ENCODE measurements at regions not wholly inside any gene's neighbourhood (a gene's known extent, or its start where the extent isn't known, plus 50 kb on each side); places are given as distances from the start of the nearest gene placed in this dataset.
A peak's percentile ranks its signal among the peaks of the same experiment; 100 is the strongest.

GRCh38 chr15:95292785-95293450, 1037.6 kb upstream of the NR2F2 start:
- Histone ChIP-seq H3K27ac (peak overlapping the region in 1 of 2 donors; percentile 16), H3K4me1 (no peaks in the 10 kb centered on the region), H3K27me3 (no peaks in the 10 kb centered on the region), H3K9me3 (no peaks in the 10 kb centered on the region), H3K36me3 (no peaks in the 10 kb centered on the region), H3K4me3 (no peak overlapping the region)
- TF ChIP-seq, protein P1, sequence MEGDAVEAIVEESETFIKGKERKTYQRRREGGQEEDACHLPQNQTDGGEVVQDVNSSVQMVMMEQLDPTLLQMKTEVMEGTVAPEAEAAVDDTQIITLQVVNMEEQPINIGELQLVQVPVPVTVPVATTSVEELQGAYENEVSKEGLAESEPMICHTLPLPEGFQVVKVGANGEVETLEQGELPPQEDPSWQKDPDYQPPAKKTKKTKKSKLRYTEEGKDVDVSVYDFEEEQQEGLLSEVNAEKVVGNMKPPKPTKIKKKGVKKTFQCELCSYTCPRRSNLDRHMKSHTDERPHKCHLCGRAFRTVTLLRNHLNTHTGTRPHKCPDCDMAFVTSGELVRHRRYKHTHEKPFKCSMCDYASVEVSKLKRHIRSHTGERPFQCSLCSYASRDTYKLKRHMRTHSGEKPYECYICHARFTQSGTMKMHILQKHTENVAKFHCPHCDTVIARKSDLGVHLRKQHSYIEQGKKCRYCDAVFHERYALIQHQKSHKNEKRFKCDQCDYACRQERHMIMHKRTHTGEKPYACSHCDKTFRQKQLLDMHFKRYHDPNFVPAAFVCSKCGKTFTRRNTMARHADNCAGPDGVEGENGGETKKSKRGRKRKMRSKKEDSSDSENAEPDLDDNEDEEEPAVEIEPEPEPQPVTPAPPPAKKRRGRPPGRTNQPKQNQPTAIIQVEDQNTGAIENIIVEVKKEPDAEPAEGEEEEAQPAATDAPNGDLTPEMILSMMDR (IDR thresholded peaks at IDR 0.05) = no peak
- no peak for TF ChIP-seq POLR2A (IDR thresholded peaks at IDR 0.05)
- no peak for TF ChIP-seq POLR2AphosphoS5 (IDR thresholded peaks at IDR 0.05)
- no peak for DNase-seq (ENCODE audit: low spot score in 2 of 2)
- intact Hi-C loops (cut with DNase I; ENCODE audit: low total_unique reads) = no loop called here

DNA sequence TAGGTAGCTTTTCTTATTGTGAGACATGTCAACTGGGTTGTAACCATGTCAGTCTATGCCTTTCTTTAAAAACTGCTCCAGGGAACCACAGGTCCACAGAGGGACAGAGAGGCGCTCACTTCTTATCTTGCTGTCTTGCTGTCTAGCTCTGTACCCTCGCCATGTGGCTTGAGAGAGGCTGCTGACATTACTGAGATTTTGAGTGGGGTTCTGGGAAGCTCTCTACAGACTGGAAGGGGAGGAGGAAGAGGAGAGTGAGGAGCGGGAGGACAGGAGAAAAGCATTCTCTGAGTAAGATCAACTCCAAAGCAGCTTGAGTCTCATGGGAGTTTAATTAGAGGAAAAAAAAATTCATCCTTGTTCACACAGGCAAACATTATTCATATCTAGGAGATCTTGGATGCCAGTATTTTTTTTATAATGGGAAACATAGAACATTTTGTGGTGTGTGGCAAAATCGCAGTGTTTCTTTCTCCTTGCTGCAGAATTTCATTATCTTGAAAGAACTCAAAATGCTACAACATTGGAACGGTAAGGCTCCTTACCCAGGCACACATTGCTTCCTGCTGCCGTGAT, 1037.0 kb upstream of the NR2F2 start:
- intact Hi-C loops (cut with DNase I; ENCODE audit: low total_unique reads) = no loop called here
- no peak for DNase-seq (ENCODE audit: low spot score in 2 of 2)
- Histone ChIP-seq H3K4me1 (no peaks in the 10 kb centered on the region), H3K27me3 (no peaks in the 10 kb centered on the region), H3K27ac (peak overlapping the region in 1 of 2 donors; percentile 16), H3K9me3 (no peaks in the 10 kb centered on the region), H3K4me3 (no peak overlapping the region), H3K36me3 (no peaks in the 10 kb centered on the region)
- no peak for TF ChIP-seq POLR2A (IDR thresholded peaks at IDR 0.05)
- TF ChIP-seq, protein P1 (IDR thresholded peaks at IDR 0.05) = no peak
- TF ChIP-seq POLR2AphosphoS5 (IDR thresholded peaks at IDR 0.05) = no peak

- H3K27me3 ChIP-seq = no peaks in the 10 kb centered on the region
- intact Hi-C loops (cut with DNase I; ENCODE audit: low total_unique reads) = no loop called here
- no peaks in the 10 kb centered on the region for H3K4me1 ChIP-seq
- TF ChIP-seq, protein P1 (IDR thresholded peaks at IDR 0.05) = no peak
- TF ChIP-seq POLR2AphosphoS5 (IDR thresholded peaks at IDR 0.05) (no peak), POLR2A (IDR thresholded peaks at IDR 0.05) (no peak)
- H3K36me3 ChIP-seq = no peaks in the 10 kb centered on the region
- no peaks in the 10 kb centered on the region for H3K9me3 ChIP-seq
- no peak overlapping the region for H3K27ac ChIP-seq
- no peak overlapping the region for H3K4me3 ChIP-seq
- no peak for DNase-seq (ENCODE audit: low spot score in 2 of 2)
These were observed 1035.1 kb upstream of the NR2F2 start for GRCh38 chr15:95295363-95295762.

DNA sequence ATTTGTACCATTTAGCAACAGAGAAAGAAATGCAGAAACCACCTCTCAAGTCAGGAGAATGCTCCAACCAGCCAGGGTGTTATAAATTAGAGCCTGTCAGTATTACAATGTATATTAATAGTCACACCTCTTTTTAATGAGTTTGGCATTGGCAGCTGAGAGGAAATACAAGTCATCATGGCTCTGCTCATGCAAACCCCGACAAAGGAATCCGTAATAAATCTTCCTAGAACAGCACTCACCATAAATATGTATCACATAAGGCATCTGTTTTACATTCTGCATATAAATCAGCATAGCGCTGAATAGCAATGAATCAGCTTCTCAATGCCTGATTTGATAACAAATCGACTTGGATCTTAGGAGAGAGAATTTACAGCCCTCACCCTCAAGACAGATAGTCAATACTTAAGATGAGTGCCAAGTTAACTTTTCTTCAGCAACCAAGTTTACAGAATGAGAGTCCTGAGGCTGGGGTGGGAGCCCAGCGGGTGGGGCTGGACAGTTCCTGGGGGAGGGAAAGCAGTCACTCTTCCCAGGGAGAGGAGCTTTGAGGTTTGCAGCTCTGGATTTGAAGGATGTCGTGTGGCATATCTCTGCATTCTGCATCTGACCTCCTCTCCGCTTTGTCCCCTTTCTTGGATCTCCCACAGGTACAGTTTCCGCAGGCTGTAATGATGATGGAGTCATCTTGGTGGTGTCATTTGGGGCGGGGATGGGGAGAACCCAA, 1034.4 kb upstream of the NR2F2 start:
- H3K4me1 ChIP-seq = no peaks in the 10 kb centered on the region
- no peaks in the 10 kb centered on the region for H3K27me3 ChIP-seq
- no peaks in the 10 kb centered on the region for H3K36me3 ChIP-seq
- H3K4me3 ChIP-seq = no peak overlapping the region
- intact Hi-C loops (cut with DNase I; ENCODE audit: low total_unique reads) = no loop called here
- no peak for DNase-seq (ENCODE audit: low spot score in 2 of 2)
- H3K9me3 ChIP-seq = no peaks in the 10 kb centered on the region
- H3K27ac ChIP-seq = no peak overlapping the region
- TF ChIP-seq POLR2AphosphoS5 (IDR thresholded peaks at IDR 0.05) = no peak
- TF ChIP-seq POLR2A (IDR thresholded peaks at IDR 0.05) = no peak
- TF ChIP-seq, protein P1 (IDR thresholded peaks at IDR 0.05) = no peak

DNA sequence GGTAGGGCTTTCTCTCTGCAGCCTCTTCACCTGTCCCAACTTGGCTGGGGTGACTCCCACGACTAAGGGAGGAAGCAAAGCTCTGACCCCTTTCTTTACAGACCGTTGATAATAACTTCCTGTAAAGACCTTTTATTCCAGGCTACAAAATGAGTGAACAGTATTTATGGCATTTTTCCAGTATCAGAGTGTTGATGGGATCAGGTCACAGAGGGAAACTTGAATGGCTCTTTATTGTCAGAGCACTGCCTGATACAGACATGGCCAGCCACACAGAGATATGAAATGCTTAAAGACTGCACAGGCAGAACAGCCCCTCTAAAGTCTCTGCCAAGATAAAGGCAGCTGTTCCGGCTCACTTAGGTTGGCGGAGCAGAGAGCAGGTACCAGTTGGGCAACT, 1033.9 kb upstream of the NR2F2 start:
- intact Hi-C loops (cut with DNase I; ENCODE audit: low total_unique reads) = no loop called here
- Histone ChIP-seq H3K4me3 (no peak overlapping the region), H3K27ac (no peak overlapping the region), H3K27me3 (no peaks in the 10 kb centered on the region), H3K36me3 (no peaks in the 10 kb centered on the region), H3K9me3 (no peaks in the 10 kb centered on the region), H3K4me1 (no peaks in the 10 kb centered on the region)
- TF ChIP-seq POLR2AphosphoS5 (IDR thresholded peaks at IDR 0.05) (no peak), POLR2A (IDR thresholded peaks at IDR 0.05) (no peak)
- TF ChIP-seq, protein P1 (IDR thresholded peaks at IDR 0.05) = no peak
- DNase-seq (ENCODE audit: low spot score in 2 of 2) = no peak
